ENCODE measurements at regions not wholly inside any gene's neighbourhood (a gene's known extent, or its start where the extent isn't known, plus 50 kb on each side); places are given as distances from the start of the nearest gene placed in this dataset.

DNA sequence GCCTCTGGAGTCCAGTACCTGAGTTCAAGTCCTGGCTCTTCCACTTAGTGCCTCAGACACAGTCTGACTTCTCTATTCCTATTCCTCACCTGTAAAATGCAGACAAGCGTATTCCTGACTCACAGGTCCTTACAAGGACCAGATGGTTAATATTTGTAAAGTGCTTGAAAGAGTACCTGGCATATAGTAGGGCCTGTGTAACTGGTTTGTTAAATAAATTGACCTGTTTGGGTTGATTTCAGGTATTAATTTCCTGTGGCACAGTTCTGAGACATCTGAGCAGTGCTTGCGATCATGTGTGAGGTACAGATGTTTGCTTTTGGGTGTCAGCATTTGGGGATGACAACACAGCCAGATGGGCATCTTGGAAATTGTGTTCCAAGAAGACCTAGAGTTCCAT, 127.5 kb downstream of the APIP start:
- Histone ChIP-seq H3K4me1 (ENCODE audit: insufficient read depth, low read length, poor library complexity, severe bottlenecking) (peaks cover 22% of the 10 kb centered on the region), H3K9me2 (replicated peaks; ENCODE audit: low read depth, low read length) (no peaks in the 10 kb centered on the region), H3F3A (ENCODE audit: low read depth) (no peaks in the 10 kb centered on the region), H3K79me2 (ENCODE audit: insufficient read depth, low read length) (no peaks in the 10 kb centered on the region), H3K9ac (ENCODE audit: low read depth, low read length, poor library complexity, severe bottlenecking) (no peak overlapping the region), H3K4me3 (ENCODE audit: low read length, poor library complexity, severe bottlenecking) (no peak overlapping the region), H3K9me3 (ENCODE audit: insufficient read depth, low read depth, low read length) (no peaks in the 10 kb centered on the region), H4K20me1 (ENCODE audit: insufficient read depth, low read length, poor library complexity, severe bottlenecking) (no peaks in the 10 kb centered on the region), H2AFZ (ENCODE audit: low read length) (no peak overlapping the region), H3K27me3 (ENCODE audit: insufficient read depth, low read length, poor library complexity, severe bottlenecking) (no peaks in the 10 kb centered on the region), H3K36me3 (ENCODE audit: insufficient read depth, low read length) (no peaks in the 10 kb centered on the region), H3K4me2 (ENCODE audit: low read depth, low read length, poor library complexity, severe bottlenecking) (no peak overlapping the region)
- no peak for TF ChIP-seq EZH2phosphoT487 (IDR thresholded peaks at IDR 0.05; ENCODE audit: borderline replicate concordance)
- TF ChIP-seq, protein P1, sequence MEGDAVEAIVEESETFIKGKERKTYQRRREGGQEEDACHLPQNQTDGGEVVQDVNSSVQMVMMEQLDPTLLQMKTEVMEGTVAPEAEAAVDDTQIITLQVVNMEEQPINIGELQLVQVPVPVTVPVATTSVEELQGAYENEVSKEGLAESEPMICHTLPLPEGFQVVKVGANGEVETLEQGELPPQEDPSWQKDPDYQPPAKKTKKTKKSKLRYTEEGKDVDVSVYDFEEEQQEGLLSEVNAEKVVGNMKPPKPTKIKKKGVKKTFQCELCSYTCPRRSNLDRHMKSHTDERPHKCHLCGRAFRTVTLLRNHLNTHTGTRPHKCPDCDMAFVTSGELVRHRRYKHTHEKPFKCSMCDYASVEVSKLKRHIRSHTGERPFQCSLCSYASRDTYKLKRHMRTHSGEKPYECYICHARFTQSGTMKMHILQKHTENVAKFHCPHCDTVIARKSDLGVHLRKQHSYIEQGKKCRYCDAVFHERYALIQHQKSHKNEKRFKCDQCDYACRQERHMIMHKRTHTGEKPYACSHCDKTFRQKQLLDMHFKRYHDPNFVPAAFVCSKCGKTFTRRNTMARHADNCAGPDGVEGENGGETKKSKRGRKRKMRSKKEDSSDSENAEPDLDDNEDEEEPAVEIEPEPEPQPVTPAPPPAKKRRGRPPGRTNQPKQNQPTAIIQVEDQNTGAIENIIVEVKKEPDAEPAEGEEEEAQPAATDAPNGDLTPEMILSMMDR (conservative IDR thresholded peaks at IDR 0.05; ENCODE audit: low read length): no peak

GRCh38 chr11:34787895-34788294, 128.3 kb downstream of the APIP start:
- no peak for TF ChIP-seq EZH2phosphoT487 (IDR thresholded peaks at IDR 0.05; ENCODE audit: borderline replicate concordance)
- TF ChIP-seq, protein P1 (conservative IDR thresholded peaks at IDR 0.05; ENCODE audit: low read length): no peak
- no peaks in the 10 kb centered on the region for H3K79me2 ChIP-seq (ENCODE audit: insufficient read depth, low read length)
- no peaks in the 10 kb centered on the region for H3K36me3 ChIP-seq (ENCODE audit: insufficient read depth, low read length)
- H3K9me2 ChIP-seq (replicated peaks; ENCODE audit: low read depth, low read length): no peaks in the 10 kb centered on the region
- no peaks in the 10 kb centered on the region for H4K20me1 ChIP-seq (ENCODE audit: insufficient read depth, low read length, poor library complexity, severe bottlenecking)
- H2AFZ ChIP-seq (ENCODE audit: low read length): no peak overlapping the region
- no peak overlapping the region for H3K4me3 ChIP-seq (ENCODE audit: low read length, poor library complexity, severe bottlenecking)
- no peak overlapping the region for H3K9ac ChIP-seq (ENCODE audit: low read depth, low read length, poor library complexity, severe bottlenecking)
- no peaks in the 10 kb centered on the region for H3K9me3 ChIP-seq (ENCODE audit: insufficient read depth, low read depth, low read length)
- no peaks in the 10 kb centered on the region for H3F3A ChIP-seq (ENCODE audit: low read depth)
- no peaks in the 10 kb centered on the region for H3K27me3 ChIP-seq (ENCODE audit: insufficient read depth, low read length, poor library complexity, severe bottlenecking)
- no peak overlapping the region for H3K4me2 ChIP-seq (ENCODE audit: low read depth, low read length, poor library complexity, severe bottlenecking)
- H3K4me1 ChIP-seq (ENCODE audit: insufficient read depth, low read length, poor library complexity, severe bottlenecking): peaks cover 22% of the 10 kb centered on the region

DNA sequence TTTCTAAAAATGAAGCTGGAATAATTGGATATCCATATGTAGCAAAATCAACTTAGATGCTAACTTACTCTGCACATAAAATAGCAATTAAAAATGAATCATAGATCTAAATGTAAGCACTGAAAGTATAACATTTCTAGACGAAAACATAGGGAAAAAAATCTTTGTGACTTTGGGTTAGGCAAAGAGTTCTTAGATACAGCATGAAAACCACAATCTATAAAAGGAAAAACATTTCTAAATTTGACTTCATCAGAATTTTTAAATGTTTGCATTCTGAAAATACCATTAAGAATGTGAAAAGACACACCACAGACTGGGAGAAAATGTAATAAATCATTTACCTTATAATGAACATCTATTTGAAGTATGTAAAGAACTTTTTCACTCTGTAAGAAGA, 128.8 kb downstream of the APIP start:
- TF ChIP-seq EZH2phosphoT487 (IDR thresholded peaks at IDR 0.05; ENCODE audit: borderline replicate concordance): no peak
- TF ChIP-seq, protein P1 (conservative IDR thresholded peaks at IDR 0.05; ENCODE audit: low read length): no peak
- H2AFZ ChIP-seq (ENCODE audit: low read length): no peak overlapping the region

More for the DNA sequence above, 128.8 kb downstream of the APIP start:
- Histone ChIP-seq H4K20me1 (ENCODE audit: insufficient read depth, low read length, poor library complexity, severe bottlenecking) (no peaks in the 10 kb centered on the region), H3K27me3 (ENCODE audit: insufficient read depth, low read length, poor library complexity, severe bottlenecking) (no peaks in the 10 kb centered on the region), H3K4me2 (ENCODE audit: low read depth, low read length, poor library complexity, severe bottlenecking) (no peak overlapping the region), H3K36me3 (ENCODE audit: insufficient read depth, low read length) (no peaks in the 10 kb centered on the region), H3K9ac (ENCODE audit: low read depth, low read length, poor library complexity, severe bottlenecking) (no peak overlapping the region), H3F3A (ENCODE audit: low read depth) (no peaks in the 10 kb centered on the region), H3K9me3 (ENCODE audit: insufficient read depth, low read depth, low read length) (no peaks in the 10 kb centered on the region), H3K4me3 (ENCODE audit: low read length, poor library complexity, severe bottlenecking) (no peak overlapping the region), H3K9me2 (replicated peaks; ENCODE audit: low read depth, low read length) (no peaks in the 10 kb centered on the region), H3K79me2 (ENCODE audit: insufficient read depth, low read length) (no peaks in the 10 kb centered on the region), H3K4me1 (ENCODE audit: insufficient read depth, low read length, poor library complexity, severe bottlenecking) (peaks cover 17% of the 10 kb centered on the region)
